Epithelial cell of esophagus (primary cell): ENCODE measurements at regions not wholly inside any gene's neighbourhood (a gene's known extent, or its start where the extent isn't known, plus 50 kb on each side); places are given as distances from the start of the nearest gene placed in this dataset.

ENCODE experiments used
- DNase-seq: peaks from one replicate; pipeline ENCODE4 v3.0.0; 2010; ENCODE audit warnings: low read depth
- H3K4me3 ChIP-seq: 2 replicates; pipeline ENCODE4 v1.5.1; 2011; ENCODE audit warnings: mild to moderate bottlenecking, low read length, control low read depth
- CTCF ChIP-seq: IDR thresholded peaks from 2 replicates; pipeline ENCODE4 v1.5.1; 2011; ENCODE audit warnings: low read depth, mild to moderate bottlenecking, low read length, control low read depth, inconsistent platforms; ENCODE audit not compliant: insufficient read depth; ENCODE audit errors: missing control alignments

GRCh38 chr21:16424331-16424751, 694.6 kb downstream of the USP25 start:
- peak; percentile 32 for DNase-seq
- H3K4me3 ChIP-seq, result peak overlapping the region; percentile 37
- no peak for TF ChIP-seq CTCF

DNA sequence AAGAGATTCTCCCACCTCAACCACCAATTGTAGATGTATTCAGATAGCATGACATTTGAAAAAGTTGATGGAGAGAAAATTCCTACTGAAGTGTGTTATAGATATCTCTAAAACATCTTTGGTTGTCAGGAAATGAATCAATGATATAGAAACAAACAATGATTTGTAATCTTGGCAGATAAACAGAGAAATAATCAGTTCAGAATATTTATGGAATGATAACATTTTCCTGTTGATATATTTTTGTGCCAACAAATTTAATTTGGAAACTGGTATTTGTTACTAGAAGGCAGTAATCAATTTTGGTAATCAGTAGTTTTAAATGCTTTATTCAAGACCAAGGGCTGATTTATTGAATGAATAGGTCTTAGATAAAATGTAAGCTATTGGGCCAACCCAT, 695.6 kb downstream of the USP25 start:
- TF ChIP-seq CTCF, result no peak
- no peak for DNase-seq
- H3K4me3 ChIP-seq, result no peak overlapping the region

DNA sequence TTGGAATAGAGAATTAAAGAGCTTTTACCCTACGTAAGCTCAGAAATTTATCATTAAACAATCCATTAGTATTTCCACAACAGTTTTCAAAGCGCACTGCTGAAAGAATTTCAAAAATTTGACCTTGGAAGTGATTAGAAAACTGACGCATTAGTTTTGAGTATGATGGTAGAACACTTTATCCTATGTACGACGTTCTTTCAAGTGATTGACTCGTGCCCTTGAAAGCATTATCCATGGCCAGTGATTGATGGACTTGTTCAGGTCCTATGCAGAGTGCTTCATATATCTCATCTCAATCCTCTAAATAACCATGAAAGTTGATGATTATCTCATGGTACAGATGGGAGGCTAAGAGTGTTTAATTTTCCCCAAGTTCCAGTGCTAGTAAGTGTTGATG, 697.2 kb downstream of the USP25 start:
- TF ChIP-seq CTCF, result no peak
- no peak overlapping the region for H3K4me3 ChIP-seq
- DNase-seq, result no peak

DNA sequence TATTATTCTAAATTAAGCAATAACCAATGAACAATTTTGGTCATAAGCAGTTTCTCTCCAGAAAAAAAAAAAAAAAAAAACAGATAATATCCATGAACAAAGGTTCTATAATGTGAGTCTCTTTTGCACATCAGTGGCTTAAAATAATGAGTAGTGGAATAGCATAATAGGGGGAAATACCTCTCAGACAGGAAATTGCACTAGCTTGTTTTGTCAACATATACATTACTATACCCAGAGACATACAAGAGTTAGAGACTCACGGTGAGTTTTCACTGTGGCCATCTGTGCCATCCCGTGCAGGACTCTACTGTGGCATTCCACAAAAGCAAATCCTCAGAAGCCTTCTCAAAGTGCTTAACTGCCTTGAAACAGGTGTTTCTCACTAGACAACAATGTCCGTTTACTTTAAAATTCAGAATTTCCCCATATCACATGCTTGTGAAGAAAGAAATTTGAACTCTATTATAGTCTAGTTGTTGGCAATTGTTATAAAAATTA, 697.9 kb downstream of the USP25 start:
- TF ChIP-seq CTCF, result no peak

DNA sequence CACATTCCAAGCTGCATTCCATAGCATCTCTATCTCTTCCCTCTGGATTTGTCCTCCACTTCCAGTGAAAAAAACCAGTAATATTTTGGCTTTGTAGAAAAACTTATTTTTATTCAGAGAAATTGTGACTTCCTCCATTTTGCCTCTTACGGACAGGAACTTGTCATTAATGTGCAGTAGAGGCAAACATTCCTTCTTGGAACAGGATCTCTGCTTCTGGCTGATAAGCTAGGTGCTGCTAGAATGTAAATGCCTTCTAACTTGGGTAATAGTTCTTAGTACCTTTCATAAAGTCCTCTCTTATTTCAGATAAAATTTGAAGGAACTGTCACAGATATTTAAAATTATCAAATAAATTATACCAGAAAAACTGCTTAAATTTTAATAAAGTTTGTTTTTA, 707.8 kb downstream of the USP25 start:
- TF ChIP-seq CTCF, result no peak
- no peak for DNase-seq
- H3K4me3 ChIP-seq, result no peak overlapping the region

More for the DNA sequence above, 697.9 kb downstream of the USP25 start:
- no peak overlapping the region for H3K4me3 ChIP-seq
- DNase-seq, result no peak

GRCh38 chr21:16438761-16439160, 709.0 kb downstream of the USP25 start:
- no peak for TF ChIP-seq CTCF
- DNase-seq, result no peak
- H3K4me3 ChIP-seq, result no peak overlapping the region

GRCh38 chr21:16441789-16442188, 712.0 kb downstream of the USP25 start:
- H3K4me3 ChIP-seq, result no peak overlapping the region
- TF ChIP-seq CTCF, result no peak
- no peak for DNase-seq
